K562 (cell line): ENCODE measurements at regions not wholly inside any gene's neighbourhood (a gene's known extent, or its start where the extent isn't known, plus 50 kb on each side); places are given as distances from the start of the nearest gene placed in this dataset.

Experiments used
- ATAC-seq: fragments of 200-7000 bp; cut with Tn5 transposase; 3 replicates; pipeline ENCODE4 v1.9.1; 2020; ENCODE audit warnings: moderate library complexity
- BruUV-seq: library from RNA; stranded (reverse); fragments of 400-500 nt; replicated peaks from 2 replicates; lab custom pipeline; 2021; lab: Mats Ljungman, UMichigan
- CTCF ChIA-PET: fragments of 300-600 bp; formaldehyde crosslinking; extraction: SDS; loops from one replicate; lab custom pipeline; 2021; ENCODE audit warnings: low intra/inter-chr PET ratio; lab: Yijun Ruan, JAX
- POLR2A ChIA-PET: fragments of 300-600, 350-650 bp; sonication (Branson Sonifier 250); formaldehyde crosslinking; extraction: SDS; loops from one replicate; lab custom pipeline; 2021; ENCODE audit warnings: antibody characterized with exemption, inconsistent platforms; lab: Yijun Ruan, JAX
- DNase-seq, 4 experiments: peaks; one replicate each; pipeline versions ENCODE4 v3.0.0 to v3.0.0-alpha.2; 2011 to 2018; ENCODE audit warnings: low spot score in 3 of 4, mixed read lengths in 3 of 4; ENCODE audit errors: extremely low read depth in 1 of 4
- FAIRE-seq: peaks from 2 replicates; lab custom pipeline; 2011; peaks lifted over from hg19 to GRCh38; lab: Jason Lieb, UNC
- H2AFZ ChIP-seq: 2 replicates; pipeline ENCODE4 v1.6.0; 2011; ENCODE audit warnings: low read depth, low read length, control low read depth, inconsistent platforms
- H3K27ac ChIP-seq: fragments of 200-600 bp; 3 replicates; pipeline ENCODE4 v1.8.0; 2011; ENCODE audit warnings: low read depth, mild to moderate bottlenecking, control low read depth, inconsistent platforms, low read length, moderate library complexity, mixed read lengths; ENCODE audit errors: extremely low read depth
- H3K27me3 ChIP-seq, 2 experiments: fragments of 300-600 bp in 1 of 2; 2 replicates in 1 of 2; 3 replicates in 1 of 2; pipeline versions ENCODE4 v1.6.0 to v1.8.0; 2011; ENCODE audit warnings: inconsistent platforms in 2 of 2, low read length in 2 of 2, mild to moderate bottlenecking in 1 of 2, mixed read lengths in 1 of 2, moderate library complexity in 1 of 2; ENCODE audit not compliant: control insufficient read depth in 2 of 2, insufficient read depth in 2 of 2
- H3K36me3 ChIP-seq: fragments of 300-600 bp; 3 replicates; pipeline ENCODE4 v1.8.0; 2011; ENCODE audit warnings: mild to moderate bottlenecking, low read length, inconsistent platforms; ENCODE audit not compliant: control insufficient read depth, insufficient read depth
- H3K4me1 ChIP-seq, 2 experiments: fragments of 200-600 bp in 1 of 2; replicated peaks in 1 of 2; 2 replicates in 1 of 2; 3 replicates in 1 of 2; pipeline versions ENCODE4 v1.5.1 to v1.8.0; 2011; ENCODE audit warnings: inconsistent platforms in 2 of 2, low read length in 2 of 2, mild to moderate bottlenecking in 1 of 2, mixed read lengths in 1 of 2, moderate library complexity in 1 of 2; ENCODE audit not compliant: control insufficient read depth in 2 of 2, insufficient read depth in 2 of 2
- H3K4me2 ChIP-seq: 2 replicates; pipeline ENCODE4 v1.6.1; 2011; ENCODE audit warnings: low read length, control low read depth, inconsistent platforms, mixed read lengths; ENCODE audit not compliant: insufficient read depth
- H3K4me3 ChIP-seq: fragments of 200-600 bp; sonication (generic), shearing (Covaris generic); 2 replicates; pipeline ENCODE4 v1.5.1; 2016; ENCODE audit warnings: control low read depth, inconsistent platforms
- H3K79me2 ChIP-seq: fragments of 200-600 bp; 3 replicates; pipeline ENCODE4 v1.8.0; 2011; ENCODE audit warnings: low read length, inconsistent platforms; ENCODE audit not compliant: control insufficient read depth, insufficient read depth
- H3K9ac ChIP-seq, 2 experiments: 2 replicates each; pipeline versions ENCODE4 v1.6.0 to v1.6.1; 2011; ENCODE audit warnings: low read depth in 2 of 2, low read length in 2 of 2, control low read depth in 1 of 2, inconsistent platforms in 1 of 2, mild to moderate bottlenecking in 1 of 2, mixed read lengths in 1 of 2; ENCODE audit not compliant: insufficient read depth in 1 of 2
- H3K9me1 ChIP-seq: one replicate; pipeline ENCODE4 v1.6.0; 2011; ENCODE audit warnings: inconsistent platforms, mild to moderate bottlenecking, low read length, moderate library complexity; ENCODE audit not compliant: control insufficient read depth, insufficient read depth
- H3K9me3 ChIP-seq: replicated peaks from 2 replicates; pipeline ENCODE4 v1.5.1; 2011; ENCODE audit warnings: low read depth, low read length, inconsistent platforms; ENCODE audit not compliant: control insufficient read depth, insufficient read depth
- H4K20me1 ChIP-seq: replicated peaks from 2 replicates; pipeline ENCODE4 v1.6.1; 2011; ENCODE audit warnings: low read length, inconsistent platforms, mixed read lengths; ENCODE audit not compliant: control insufficient read depth, insufficient read depth
- ARID1B ChIP-seq: fragments of 450-650 bp; IDR thresholded peaks from 2 replicates; pipeline ENCODE4 v1.6.1; 2016; ENCODE audit warnings: antibody characterized with exemption, mild to moderate bottlenecking, inconsistent platforms
- CBFA2T3 ChIP-seq: fragments of 450-650 bp; IDR thresholded peaks from 2 replicates; pipeline ENCODE4 v1.6.1; 2017
- CHD4 ChIP-seq: fragments of 200-600 bp; sonication (generic); IDR thresholded peaks from 3 replicates; pipeline ENCODE4 v1.6.1; 2012; ENCODE audit warnings: low read depth, mild to moderate bottlenecking, mixed read lengths, low read length, inconsistent platforms; ENCODE audit not compliant: insufficient read depth, insufficient replicate concordance, poor library complexity, severe bottlenecking
- MAFG ChIP-seq: fragments of 450-650 bp; conservative IDR thresholded peaks from 2 replicates; pipeline ENCODE4 v1.6.1; 2016; ENCODE audit warnings: missing genetic modification characterization, missing compliant biosample characterization
- PML ChIP-seq: IDR thresholded peaks from 2 replicates; pipeline ENCODE4 v1.6.1; 2012; ENCODE audit warnings: low read length, inconsistent platforms
- SAP30 ChIP-seq: fragments of 200-600 bp; sonication (generic); IDR thresholded peaks from 2 replicates; pipeline ENCODE4 v1.6.1; 2012; ENCODE audit warnings: borderline replicate concordance, low read depth, mild to moderate bottlenecking, moderate library complexity, low read length, control low read depth, inconsistent platforms; ENCODE audit not compliant: insufficient read depth, poor library complexity, severe bottlenecking
- SP1 ChIP-seq: sonication (generic); formaldehyde crosslinking; IDR thresholded peaks from 2 replicates; pipeline ENCODE4 v1.8.1; 2022; ENCODE audit warnings: mild to moderate bottlenecking, missing genetic modification reagents
- ZNF175 ChIP-seq: fragments of 200-800 bp; sonication (Bioruptor generic); IDR thresholded peaks from 2 replicates; pipeline ENCODE4 v1.6.1; 2016; ENCODE audit warnings: low read depth, mild to moderate bottlenecking, missing genetic modification characterization, missing compliant biosample characterization
- ZNF75A ChIP-seq: fragments of 450-650 bp; formaldehyde crosslinking; IDR thresholded peaks from 2 replicates; pipeline ENCODE4 v1.4.0; 2020; ENCODE audit warnings: mild to moderate bottlenecking
- ZNF766 ChIP-seq: fragments of 200-800 bp; sonication (Bioruptor generic); conservative IDR thresholded peaks from 2 replicates; pipeline ENCODE4 v1.6.1; 2016; ENCODE audit warnings: missing genetic modification characterization, missing compliant biosample characterization
- WGBS: fragments of 100-300 bp; shearing (Covaris generic); methylation state at CpG from one replicate; pipeline ENCODE4 v1.1.6; 2016; ENCODE audit warnings: low coverage, mixed read lengths; ENCODE audit not compliant: insufficient coverage; ENCODE audit errors: missing lambda C conversion rate; 5-methylcytosine and 5-hydroxymethylcytosine counted together
- in situ Hi-C: fragments of 300-500 bp; cut with MboI; formaldehyde crosslinking; loops from 4 replicates; pipeline ENCODE4 v1.15.0; 2018; ENCODE audit warnings: inconsistent platforms, mixed read lengths
- intact Hi-C: fragments of 100-400 bp; cut with micrococcal nuclease; formaldehyde crosslinking; loops from 2 replicates; pipeline ENCODE4 v1.14.2; 2022
- TF ChIP-seq, protein P1 (sequence below): fragments of 250-450 bp; sonication (Bioruptor Pico); IDR thresholded peaks from 2 replicates; pipeline ENCODE4 v1.5.0; 2021; ENCODE audit warnings: mild to moderate bottlenecking, moderate library complexity
- TF ChIP-seq, protein P2 (sequence below): fragments of 250-450 bp; sonication (Bioruptor Pico); IDR thresholded peaks from 2 replicates; pipeline ENCODE4 v1.5.1; 2021; ENCODE audit warnings: mild to moderate bottlenecking

DNA sequence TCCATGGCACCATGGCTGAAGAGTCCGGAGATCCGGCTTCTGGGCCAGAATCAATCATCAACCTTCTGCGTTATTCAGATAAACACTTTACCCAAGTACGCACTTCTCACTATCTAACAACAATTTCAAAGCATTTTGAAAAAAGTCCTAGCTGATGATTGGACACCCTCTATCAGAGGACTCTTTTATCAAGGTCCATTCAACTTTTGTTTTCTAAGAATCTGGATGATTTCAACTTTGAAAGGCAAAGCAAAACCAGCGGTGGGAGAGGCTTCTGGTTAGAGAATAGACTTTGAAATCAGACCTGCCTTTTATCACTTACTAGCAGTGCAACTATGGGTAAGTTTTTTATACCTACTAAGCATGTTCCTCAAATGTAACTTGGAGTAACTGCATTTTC, 293.6 kb upstream of the TNP1 start (continued):
- TF ChIP-seq CHD4 (no peak), MAFG (tag) (no peak), PML (no peak), ZNF766 (CRISPR knock-in tag) (no peak), ZNF175 (CRISPR knock-in tag) (no peak), ZNF75A (CRISPR knock-in tag) (peak; percentile 86), CBFA2T3 (peak; percentile 50), SAP30 (no peak), ARID1B (peak; percentile 50; the same call in 1 of the 2 replicates), SP1 (CRISPR knock-in tag) (no peak)

- FAIRE-seq: no peak
- POLR2A ChIA-PET: no interaction called here
- Histone ChIP-seq H3K9ac (no peak overlapping the region), H3K79me2 (no peaks in the 10 kb centered on the region), H2AFZ (no peak overlapping the region), H3K9me3 (no peaks in the 10 kb centered on the region), H3K4me3 (no peak overlapping the region), H3K27me3 (no peaks in the 10 kb centered on the region), H3K36me3 (no peaks in the 10 kb centered on the region), H3K4me1 (peaks cover 3 to 35% of the 10 kb centered on the region in 2 experiments; a peak in 3 of 5 replicates), H3K9me1 (peaks cover 3% of the 10 kb centered on the region), H4K20me1 (no peaks in the 10 kb centered on the region), H3K27ac (no peak overlapping the region), H3K4me2 (no peak overlapping the region)
- TF ChIP-seq, protein P1, sequence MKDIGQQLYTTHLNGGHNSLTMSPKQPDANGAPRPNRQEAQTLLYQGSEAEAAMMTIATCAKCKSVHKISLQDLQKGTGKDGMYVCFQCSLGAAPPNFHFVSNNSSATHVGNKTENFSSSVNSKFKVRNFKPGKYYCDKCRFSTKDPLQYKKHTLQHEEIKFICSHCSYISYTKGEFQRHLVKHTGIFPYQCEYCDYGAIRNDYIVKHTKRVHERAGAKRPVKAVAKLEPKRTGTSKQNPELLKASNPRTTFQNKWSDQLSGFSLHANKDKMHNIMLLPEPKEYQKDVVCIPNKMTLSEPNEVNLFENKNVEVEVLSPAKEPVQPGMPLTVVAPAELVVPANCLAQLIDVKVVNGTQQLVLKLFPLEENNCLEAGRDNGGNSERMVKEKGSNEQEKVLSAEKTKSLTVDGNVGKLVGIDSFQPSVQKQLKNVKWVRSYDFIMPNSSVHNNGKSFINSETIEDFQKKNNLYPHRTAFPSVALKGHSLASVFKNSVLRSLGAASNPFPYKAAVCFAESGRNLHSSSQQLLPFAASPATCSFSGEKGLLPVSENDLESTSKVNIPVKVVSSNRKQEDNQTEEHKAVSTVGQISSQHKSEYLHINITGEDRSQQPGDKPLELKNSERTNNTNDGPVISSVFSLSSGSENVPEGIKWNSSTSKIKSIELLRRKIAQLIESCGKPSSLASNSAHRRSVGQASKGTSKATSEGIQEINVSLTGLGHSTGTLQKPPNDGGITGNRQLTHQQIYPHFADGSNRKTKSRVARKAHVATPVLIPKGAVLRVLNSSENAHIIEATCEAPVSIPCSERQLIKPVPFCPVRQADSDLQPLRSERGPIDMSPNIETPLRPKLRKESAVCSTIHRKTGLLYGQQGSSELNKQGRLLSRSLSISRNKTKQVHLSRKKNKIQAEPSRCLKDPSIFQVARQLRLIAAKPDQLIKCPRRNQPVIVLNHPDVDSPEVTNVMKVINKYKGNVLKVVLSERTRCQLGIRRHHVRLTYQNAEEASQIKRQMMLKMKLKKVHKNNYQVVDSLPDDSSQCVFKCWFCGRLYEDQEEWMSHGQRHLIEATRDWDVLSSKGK (CRISPR knock-in tag): no peak
- TF ChIP-seq, protein P2, sequence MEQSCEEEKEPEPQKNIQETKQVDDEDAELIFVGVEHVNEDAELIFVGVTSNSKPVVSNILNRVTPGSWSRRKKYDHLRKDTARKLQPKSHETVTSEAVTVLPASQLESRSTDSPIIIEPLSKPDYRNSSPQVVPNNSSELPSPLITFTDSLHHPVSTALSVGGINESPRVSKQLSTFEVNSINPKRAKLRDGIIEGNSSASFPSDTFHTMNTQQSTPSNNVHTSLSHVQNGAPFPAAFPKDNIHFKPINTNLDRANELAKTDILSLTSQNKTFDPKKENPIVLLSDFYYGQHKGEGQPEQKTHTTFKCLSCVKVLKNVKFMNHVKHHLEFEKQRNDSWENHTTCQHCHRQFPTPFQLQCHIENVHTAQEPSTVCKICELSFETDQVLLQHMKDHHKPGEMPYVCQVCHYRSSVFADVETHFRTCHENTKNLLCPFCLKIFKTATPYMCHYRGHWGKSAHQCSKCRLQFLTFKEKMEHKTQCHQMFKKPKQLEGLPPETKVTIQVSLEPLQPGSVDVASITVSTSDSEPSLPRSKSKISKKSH (CRISPR knock-in tag): no peak
- no peak for DNase-seq
- BruUV-seq: no TSS peak
- in situ Hi-C loops (no loop called here), intact Hi-C loops (loop anchor here (5.0 kb wide), 2 partner anchors 46 to 61 kb away; no protein-coding TSS in a partner anchor)
- 58% methylated on average over 3 of the region's 3 CpGs for WGBS
- no peak for ATAC-seq
- CTCF ChIA-PET: no interaction called here
These were observed 293.0 kb upstream of the TNP1 start for GRCh38 chr2:217152831-217153230.
